GM18511 (cell line): ENCODE measurements at regions not wholly inside any gene's neighbourhood (a gene's known extent, or its start where the extent isn't known, plus 50 kb on each side); places are given as distances from the start of the nearest gene placed in this dataset.
"Not testable (repeated sequence)": the region's sequence is repeated elsewhere in the genome, so short reads cannot be mapped to it uniquely, and the experiment has no call there.

Experiments
- ATAC-seq: cut with Tn5 transposase; IDR thresholded peaks from one replicate; pipeline ENCODE4 v1.9.1; 2021; ENCODE audit warnings: mild to moderate bottlenecking, moderate library complexity; ENCODE audit not compliant: unreplicated experiment

GRCh38 chr2:58319481-58319880, 78.4 kb upstream of the FANCL start:
- ATAC-seq: no peak

DNA sequence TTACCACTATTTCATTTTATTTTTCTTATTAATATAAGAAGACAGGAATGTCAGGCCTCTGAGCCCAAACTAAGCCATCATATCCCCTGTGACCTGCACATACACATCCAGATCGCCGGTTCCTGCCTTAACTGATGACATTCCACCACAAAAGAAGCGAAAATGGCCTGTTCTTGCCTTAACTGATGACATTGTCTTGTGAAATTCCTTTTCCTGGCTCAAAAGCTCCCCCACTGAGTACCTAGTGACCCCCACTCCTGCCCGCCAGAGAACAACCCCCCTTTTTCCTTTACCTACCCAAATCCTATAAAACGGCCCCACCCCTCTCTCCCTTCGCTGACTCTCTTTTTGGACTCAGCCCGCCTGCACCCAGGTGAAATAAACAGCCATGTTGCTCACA, 77.8 kb upstream of the FANCL start:
- ATAC-seq: not testable (repeated sequence)

GRCh38 chr2:58313926-58314325, 72.8 kb upstream of the FANCL start:
- no peak for ATAC-seq

GRCh38 chr2:58308435-58308834, 67.3 kb upstream of the FANCL start:
- no peak for ATAC-seq

DNA sequence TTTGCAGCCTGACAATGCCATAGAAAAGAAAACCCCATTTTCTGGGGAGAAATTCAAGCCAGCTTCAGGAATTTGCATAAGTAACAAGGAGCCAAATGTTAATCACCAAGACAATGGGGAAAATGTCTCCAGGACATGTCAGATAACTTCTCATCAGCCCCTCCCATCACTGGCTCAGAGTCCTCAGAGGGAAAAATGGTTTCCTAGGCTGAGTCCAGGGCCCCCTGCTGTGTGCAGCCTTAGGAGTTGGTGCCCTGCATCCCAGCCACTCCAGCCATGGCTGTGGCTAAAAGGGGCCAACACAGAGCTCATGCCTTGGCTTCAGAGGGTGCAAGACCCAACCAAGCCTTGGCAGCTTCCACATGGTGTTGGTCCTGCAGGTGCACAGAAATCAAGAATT, 63.7 kb upstream of the FANCL start:
- no peak for ATAC-seq

DNA sequence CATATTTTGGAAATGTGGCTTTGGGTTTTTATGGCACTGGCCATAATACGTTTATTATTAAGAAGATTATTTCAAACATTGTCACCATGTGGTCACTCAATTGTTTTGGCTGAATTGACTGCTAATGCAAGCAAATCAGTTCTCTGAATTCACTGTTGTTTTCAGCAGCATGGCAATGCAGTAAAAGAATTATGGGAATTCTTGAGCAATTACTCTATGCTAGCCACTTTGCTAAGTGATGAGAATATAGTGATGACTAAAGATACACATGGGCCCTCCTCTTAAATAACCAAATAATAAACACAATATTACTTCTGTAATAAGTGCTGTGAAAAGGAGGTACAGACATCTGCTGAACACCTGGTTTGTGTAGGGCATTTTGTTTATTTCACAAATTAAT, 58.0 kb upstream of the FANCL start:
- no peak for ATAC-seq

DNA sequence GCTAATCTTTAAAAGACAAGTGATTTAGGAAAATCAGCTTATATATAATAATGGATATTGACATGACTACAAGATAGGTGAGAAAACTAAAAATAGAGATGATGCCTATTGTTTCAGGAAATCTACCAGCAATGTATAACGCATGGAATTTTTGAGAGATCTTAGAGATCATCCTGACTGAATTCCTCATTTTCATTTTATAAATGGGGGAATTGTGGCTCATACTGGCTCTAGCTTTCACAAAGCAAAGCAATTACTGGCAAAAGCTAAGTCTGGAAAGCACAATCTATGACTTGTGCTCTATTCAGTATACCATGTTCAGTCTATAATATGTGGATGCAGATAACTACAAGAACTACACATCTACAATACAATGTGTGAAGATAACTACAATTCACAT, 51.9 kb upstream of the FANCL start:
- ATAC-seq: no peak

GRCh38 chr2:58291726-58292438, 50.8 kb upstream of the FANCL start:
- ATAC-seq: no peak
